OCI-LY7 (cell line): ENCODE measurements at regions not wholly inside any gene's neighbourhood (a gene's known extent, or its start where the extent isn't known, plus 50 kb on each side); places are given as distances from the start of the nearest gene placed in this dataset.

Source experiments
- BruUV-seq: library from RNA; stranded (reverse); fragments of 400-500 nt; replicated peaks from 2 replicates; lab custom pipeline; 2021; lab: Mats Ljungman, UMichigan
- CTCF ChIA-PET: fragments of 300-600 bp; sonication (Branson Sonifier 250); formaldehyde crosslinking; loops from one replicate; lab custom pipeline; 2022; ENCODE audit warnings: antibody characterized with exemption; ENCODE audit not compliant: unreplicated experiment; lab: Charles Lee
- POLR2A ChIA-PET: fragments of 300-600 bp; sonication (Branson Sonifier 250); formaldehyde crosslinking; loops from one replicate; lab custom pipeline; 2022; ENCODE audit warnings: antibody characterized with exemption; lab: Charles Lee
- DNase-seq: peaks from one replicate; pipeline ENCODE4 v3.0.0-alpha.2; 2015; ENCODE audit warnings: low spot score
- H2AFZ ChIP-seq: fragments of 200-600 bp; sonication (generic), shearing (Covaris generic); 2 replicates; pipeline ENCODE4 v1.6.1; 2014; ENCODE audit warnings: mild to moderate bottlenecking, antibody characterized with exemption, low read length, moderate library complexity
- H3K27ac ChIP-seq: fragments of 200-600 bp; sonication (generic); 2 replicates; pipeline ENCODE4 v1.5.1; 2014; ENCODE audit warnings: mixed run types, low read depth, mild to moderate bottlenecking, moderate library complexity, low read length, inconsistent platforms; ENCODE audit not compliant: poor library complexity, severe bottlenecking
- H3K36me3 ChIP-seq: fragments of 200-600 bp; sonication (generic); 2 replicates; pipeline ENCODE4 v1.6.1; 2014; ENCODE audit warnings: mild to moderate bottlenecking, antibody characterized with exemption, low read length, moderate library complexity, mixed read lengths; ENCODE audit not compliant: insufficient read depth
- H3K4me1 ChIP-seq: fragments of 200-600 bp; sonication (generic); 2 replicates; pipeline ENCODE4 v1.5.1; 2014; ENCODE audit warnings: mild to moderate bottlenecking, low read length; ENCODE audit not compliant: insufficient read depth, poor library complexity, severe bottlenecking
- H3K4me2 ChIP-seq: fragments of 200-600 bp; sonication (generic); 2 replicates; pipeline ENCODE4 v1.6.1; 2014; ENCODE audit warnings: mild to moderate bottlenecking, low read length
- H3K4me3 ChIP-seq: fragments of 200-600 bp; sonication (generic); 2 replicates; pipeline ENCODE4 v1.5.1; 2014; ENCODE audit warnings: mild to moderate bottlenecking, low read depth, low read length; ENCODE audit not compliant: poor library complexity, severe bottlenecking
- H3K79me2 ChIP-seq: fragments of 200-600 bp; sonication (generic); 2 replicates; pipeline ENCODE4 v1.6.1; 2016; ENCODE audit warnings: low read depth, mild to moderate bottlenecking, low read length, moderate library complexity, mixed read lengths; ENCODE audit not compliant: insufficient read depth
- H3K9me2 ChIP-seq: fragments of 200-600 bp; sonication (generic); 2 replicates; pipeline ENCODE4 v1.6.1; 2016; ENCODE audit warnings: mild to moderate bottlenecking, low read length, mixed read lengths; ENCODE audit not compliant: insufficient read depth
- H3K9me3 ChIP-seq: fragments of 200-600 bp; sonication (generic); 2 replicates; pipeline ENCODE4 v1.6.1; 2014; ENCODE audit warnings: mild to moderate bottlenecking, mixed run types, low read length, mixed read lengths
- H4K20me1 ChIP-seq: fragments of 200-600 bp; sonication (generic); 2 replicates; pipeline ENCODE4 v1.6.1; 2014; ENCODE audit warnings: mild to moderate bottlenecking, antibody characterized with exemption, low read length, moderate library complexity, mixed read lengths; ENCODE audit not compliant: insufficient read depth
- EZH2phosphoT487 ChIP-seq: fragments of 200-600 bp; sonication (generic); IDR thresholded peaks from 2 replicates; pipeline ENCODE4 v1.6.1; 2018; ENCODE audit warnings: low read depth, borderline replicate concordance, mild to moderate bottlenecking, mixed run types, antibody characterized with exemption, low read length, moderate library complexity, mixed read lengths
- intact Hi-C: fragments of 100-400 bp; cut with micrococcal nuclease; formaldehyde crosslinking; loops from one replicate; pipeline ENCODE4 v1.10.0; 2022; ENCODE audit not compliant: unreplicated experiment
- TF ChIP-seq, protein P1 (sequence below): fragments of 200-600 bp; sonication (generic); conservative IDR thresholded peaks from 2 replicates; pipeline ENCODE4 v1.5.1; 2014; ENCODE audit warnings: mild to moderate bottlenecking, antibody characterized with exemption, low read length, moderate library complexity, mixed read lengths

- no peak overlapping the region for H3K4me3 ChIP-seq
- TF ChIP-seq, protein P1, sequence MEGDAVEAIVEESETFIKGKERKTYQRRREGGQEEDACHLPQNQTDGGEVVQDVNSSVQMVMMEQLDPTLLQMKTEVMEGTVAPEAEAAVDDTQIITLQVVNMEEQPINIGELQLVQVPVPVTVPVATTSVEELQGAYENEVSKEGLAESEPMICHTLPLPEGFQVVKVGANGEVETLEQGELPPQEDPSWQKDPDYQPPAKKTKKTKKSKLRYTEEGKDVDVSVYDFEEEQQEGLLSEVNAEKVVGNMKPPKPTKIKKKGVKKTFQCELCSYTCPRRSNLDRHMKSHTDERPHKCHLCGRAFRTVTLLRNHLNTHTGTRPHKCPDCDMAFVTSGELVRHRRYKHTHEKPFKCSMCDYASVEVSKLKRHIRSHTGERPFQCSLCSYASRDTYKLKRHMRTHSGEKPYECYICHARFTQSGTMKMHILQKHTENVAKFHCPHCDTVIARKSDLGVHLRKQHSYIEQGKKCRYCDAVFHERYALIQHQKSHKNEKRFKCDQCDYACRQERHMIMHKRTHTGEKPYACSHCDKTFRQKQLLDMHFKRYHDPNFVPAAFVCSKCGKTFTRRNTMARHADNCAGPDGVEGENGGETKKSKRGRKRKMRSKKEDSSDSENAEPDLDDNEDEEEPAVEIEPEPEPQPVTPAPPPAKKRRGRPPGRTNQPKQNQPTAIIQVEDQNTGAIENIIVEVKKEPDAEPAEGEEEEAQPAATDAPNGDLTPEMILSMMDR: no peak
- no peak for TF ChIP-seq EZH2phosphoT487
- CTCF ChIA-PET: no interaction called here
- POLR2A ChIA-PET: no interaction called here
- intact Hi-C loops: no loop called here
- H3K4me2 ChIP-seq: no peak overlapping the region
- H3K4me1 ChIP-seq: no peaks in the 10 kb centered on the region
- DNase-seq: no peak
- no TSS peak for BruUV-seq
- H3K9me2 ChIP-seq: no peaks in the 10 kb centered on the region
- H2AFZ ChIP-seq: no peak overlapping the region
- H3K36me3 ChIP-seq: no peaks in the 10 kb centered on the region
- no peak overlapping the region for H3K27ac ChIP-seq
- H3K9me3 ChIP-seq: no peaks in the 10 kb centered on the region
- no peaks in the 10 kb centered on the region for H3K79me2 ChIP-seq
- no peaks in the 10 kb centered on the region for H4K20me1 ChIP-seq
Measured at GRCh38 chr10:44640429-44640828, 255.5 kb upstream of the CXCL12 start.

DNA sequence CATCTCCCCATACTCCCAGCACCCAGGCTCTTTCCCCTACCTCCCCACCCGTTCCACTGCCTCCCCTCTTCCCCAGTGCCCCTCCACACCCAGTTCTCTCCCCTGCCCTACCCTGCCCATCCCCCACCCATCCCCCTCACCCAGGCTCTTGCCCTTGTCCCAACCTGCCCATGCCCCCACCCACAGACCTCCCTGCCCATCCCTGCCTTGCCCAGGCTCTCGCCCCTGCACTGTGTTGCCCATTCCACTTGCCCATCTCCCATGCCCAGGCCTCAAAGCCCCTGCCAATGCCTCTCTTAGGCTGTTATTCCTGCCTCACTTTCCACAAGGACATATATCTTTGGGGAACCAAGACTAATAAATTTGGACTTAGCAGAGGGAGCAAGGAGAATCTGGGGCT, 262.6 kb upstream of the CXCL12 start:
- no peak overlapping the region for H3K4me2 ChIP-seq
- no peaks in the 10 kb centered on the region for H3K9me2 ChIP-seq

DNA sequence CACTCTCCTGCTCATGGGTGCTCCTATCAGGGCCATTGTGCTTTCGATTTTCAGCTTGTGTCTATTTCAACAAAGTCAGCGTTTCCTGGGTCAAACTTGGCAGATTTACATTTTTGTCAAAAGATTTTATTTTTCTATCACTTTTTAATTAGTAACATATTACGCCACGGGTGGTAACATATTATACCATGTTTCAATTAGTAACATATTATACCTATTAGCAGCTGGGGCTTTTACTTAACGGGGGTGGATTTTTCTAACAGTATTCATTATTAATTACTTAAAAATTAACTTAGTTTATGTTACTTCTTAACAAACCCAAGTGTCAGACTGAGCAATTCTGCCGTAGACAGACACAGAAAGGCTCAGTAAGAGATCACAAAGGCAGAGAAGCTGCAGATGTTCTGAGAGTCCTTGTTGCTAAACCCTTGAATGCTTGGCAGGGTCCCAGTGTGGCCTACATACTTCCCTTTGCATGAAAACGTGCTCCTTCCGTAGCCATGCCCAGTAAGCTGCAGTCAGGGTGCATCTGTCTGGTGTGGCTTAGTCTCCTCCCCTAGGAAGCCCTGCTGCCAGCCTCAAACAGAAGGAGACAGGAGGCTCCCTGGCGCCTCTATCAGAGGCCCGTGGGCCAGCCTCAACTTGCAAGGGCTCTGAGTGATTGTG, 263.1 kb upstream of the CXCL12 start:
- H3K9me2 ChIP-seq: no peaks in the 10 kb centered on the region
- no peak overlapping the region for H3K27ac ChIP-seq
- H3K4me3 ChIP-seq: no peak overlapping the region
- H3K79me2 ChIP-seq: no peaks in the 10 kb centered on the region
- no peaks in the 10 kb centered on the region for H4K20me1 ChIP-seq
- no TSS peak for BruUV-seq
- CTCF ChIA-PET: no interaction called here
- H3K4me1 ChIP-seq: no peaks in the 10 kb centered on the region
- H3K4me2 ChIP-seq: no peak overlapping the region
- no peaks in the 10 kb centered on the region for H3K9me3 ChIP-seq
- POLR2A ChIA-PET: no interaction called here
- no peak for DNase-seq
- intact Hi-C loops: no loop called here
- no peaks in the 10 kb centered on the region for H3K36me3 ChIP-seq
- no peak overlapping the region for H2AFZ ChIP-seq
- TF ChIP-seq EZH2phosphoT487: no peak
- TF ChIP-seq, protein P1: no peak

More for the DNA sequence above, 262.6 kb upstream of the CXCL12 start:
- H4K20me1 ChIP-seq: no peaks in the 10 kb centered on the region
- H3K9me3 ChIP-seq: no peaks in the 10 kb centered on the region
- no peaks in the 10 kb centered on the region for H3K79me2 ChIP-seq
- no peak for DNase-seq
- ChIA-PET POLR2A (no interaction called here), CTCF (no interaction called here)
- intact Hi-C loops: no loop called here
- H3K4me1 ChIP-seq: no peaks in the 10 kb centered on the region
- H3K27ac ChIP-seq: no peak overlapping the region
- H2AFZ ChIP-seq: no peak overlapping the region
- TF ChIP-seq, protein P1: no peak
- TF ChIP-seq EZH2phosphoT487: no peak
- no peak overlapping the region for H3K4me3 ChIP-seq
- no peaks in the 10 kb centered on the region for H3K36me3 ChIP-seq
- no TSS peak for BruUV-seq
